ENCODE measurements at regions not wholly inside any gene's neighbourhood (a gene's known extent, or its start where the extent isn't known, plus 50 kb on each side); places are given as distances from the start of the nearest gene placed in this dataset.

DNA sequence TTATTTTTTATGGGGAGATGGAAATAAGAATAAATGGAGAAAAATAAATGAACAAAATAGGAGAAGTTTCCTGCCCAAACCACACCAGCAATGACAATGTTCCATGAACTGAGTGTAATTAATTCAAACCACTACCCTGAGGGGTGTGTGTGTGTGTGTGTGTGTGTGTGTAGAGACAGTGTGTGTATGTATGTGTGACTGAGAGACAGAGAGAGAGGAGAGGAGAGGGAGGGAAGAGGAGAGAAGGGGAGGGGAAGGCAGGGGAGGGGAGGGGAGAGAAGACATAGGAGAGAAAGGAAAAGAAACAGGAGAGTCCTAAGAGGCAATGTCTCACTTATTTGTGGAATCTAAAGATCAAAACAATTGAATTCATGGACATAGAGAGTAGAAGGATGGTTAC, 65.0 kb upstream of the POU2AF1 start:
- no peak for DNase-seq
- in situ Hi-C loops (cut with MboI; ENCODE audit: low pct_unique_long_range_greater_than_20kb, low sequenced_read_pairs) = no loop called here

- DNase-seq = no peak
- in situ Hi-C loops (cut with MboI; ENCODE audit: low pct_unique_long_range_greater_than_20kb, low sequenced_read_pairs) = no loop called here
Observed at GRCh38 chr11:111443640-111444039, 64.6 kb upstream of the POU2AF1 start.

DNA sequence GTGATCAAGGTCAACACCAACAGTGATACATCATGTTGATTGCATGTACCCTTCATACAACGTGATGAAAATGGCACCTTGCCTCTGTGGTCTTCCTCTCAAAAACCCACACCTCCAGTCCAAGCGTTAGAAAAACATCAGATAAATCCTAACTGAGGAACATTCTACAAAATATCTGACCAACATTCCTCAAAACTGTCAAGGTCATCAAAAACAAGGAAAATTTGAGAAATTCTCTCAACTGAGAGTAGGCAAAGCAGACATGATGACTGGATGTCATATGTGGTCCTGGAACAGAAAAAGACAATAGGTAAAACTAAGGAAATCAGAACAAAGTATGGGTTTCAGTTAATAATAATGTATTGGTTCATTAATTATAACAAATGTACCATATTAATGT, 64.0 kb upstream of the POU2AF1 start:
- no peak for DNase-seq
- in situ Hi-C loops (cut with MboI; ENCODE audit: low pct_unique_long_range_greater_than_20kb, low sequenced_read_pairs) = no loop called here

- in situ Hi-C loops (cut with MboI; ENCODE audit: low pct_unique_long_range_greater_than_20kb, low sequenced_read_pairs) = no loop called here
- no peak for DNase-seq
Observed at GRCh38 chr11:111441443-111441842, 62.4 kb upstream of the POU2AF1 start.

- DNase-seq = no peak
- in situ Hi-C loops (cut with MboI; ENCODE audit: low pct_unique_long_range_greater_than_20kb, low sequenced_read_pairs) = no loop called here
Observed at GRCh38 chr11:111440416-111441205, 61.5 kb upstream of the POU2AF1 start.

GRCh38 chr11:111439901-111440300, 60.8 kb upstream of the POU2AF1 start:
- in situ Hi-C loops (cut with MboI; ENCODE audit: low pct_unique_long_range_greater_than_20kb, low sequenced_read_pairs) = no loop called here

DNA sequence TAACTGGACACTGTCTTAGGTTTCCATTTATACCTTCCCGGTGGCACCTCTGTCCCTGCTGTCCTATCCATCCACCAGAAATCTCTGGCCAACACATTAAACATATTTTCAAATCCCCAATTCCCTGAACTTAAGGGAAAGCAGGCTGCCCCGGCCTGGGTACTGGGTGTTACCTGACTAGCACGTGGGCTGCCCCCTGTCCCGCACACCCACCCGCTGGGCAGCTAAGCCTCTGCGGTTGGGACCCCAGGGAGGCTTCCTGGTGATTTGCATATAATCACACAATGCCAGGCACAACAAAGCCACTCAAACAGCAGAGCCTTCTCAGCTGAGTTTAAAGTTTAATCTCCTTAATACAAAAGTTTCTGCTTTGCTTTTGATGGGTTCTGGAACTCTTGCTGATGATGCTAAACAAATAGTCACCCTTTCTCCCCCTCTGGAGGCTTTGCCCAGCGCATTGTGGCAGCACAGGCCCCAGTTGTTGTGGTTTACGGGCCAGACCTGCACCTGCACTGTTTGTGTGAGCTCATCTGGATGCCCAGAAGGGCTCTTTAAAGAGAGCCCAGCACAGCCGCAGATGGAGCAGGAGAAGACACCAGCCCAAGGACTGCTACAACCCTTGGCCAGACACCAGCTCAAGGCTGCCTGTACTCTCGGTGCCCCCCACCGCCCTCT, 59.9 kb upstream of the POU2AF1 start:
- DNase-seq = no peak
- in situ Hi-C loops (cut with MboI; ENCODE audit: low pct_unique_long_range_greater_than_20kb, low sequenced_read_pairs) = no loop called here

More at GRCh38 chr11:111439901-111440300, 60.8 kb upstream of the POU2AF1 start:
- no peak for DNase-seq

DNA sequence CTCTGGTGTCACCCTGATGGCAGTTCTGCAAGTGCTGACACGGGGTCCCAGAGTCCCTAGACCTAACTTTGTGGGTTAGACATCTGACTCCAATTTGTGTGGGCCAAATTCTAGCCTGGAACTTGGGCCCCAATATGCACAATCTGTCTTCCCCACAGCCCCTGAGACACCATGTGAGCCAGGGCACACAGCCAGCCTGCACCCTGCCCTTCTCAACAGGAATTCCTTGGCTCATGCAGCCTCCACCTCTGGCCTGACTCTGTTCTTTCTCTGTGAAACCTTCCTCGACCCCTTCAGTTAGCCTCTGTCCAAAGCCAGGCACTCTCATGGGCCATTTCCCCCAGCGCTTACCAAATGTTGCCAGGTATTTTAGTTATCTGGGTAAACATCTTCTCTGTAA, 59.1 kb upstream of the POU2AF1 start:
- in situ Hi-C loops (cut with MboI; ENCODE audit: low pct_unique_long_range_greater_than_20kb, low sequenced_read_pairs) = no loop called here

GRCh38 chr11:111435046-111435698, 56.1 kb upstream of the POU2AF1 start:
- in situ Hi-C loops (cut with MboI; ENCODE audit: low pct_unique_long_range_greater_than_20kb, low sequenced_read_pairs) = no loop called here

More for the DNA sequence above, 59.1 kb upstream of the POU2AF1 start:
- no peak for DNase-seq

GRCh38 chr11:111429066-111429506, 50.0 kb upstream of the POU2AF1 start:
- peak; percentile 56 for DNase-seq
- in situ Hi-C loops (cut with MboI; ENCODE audit: low pct_unique_long_range_greater_than_20kb, low sequenced_read_pairs) = no loop called here

More at GRCh38 chr11:111435046-111435698, 56.1 kb upstream of the POU2AF1 start:
- DNase-seq = no peak
